Endothelial cell (in vitro differentiated cells): ENCODE measurements at regions not wholly inside any gene's neighbourhood (a gene's known extent, or its start where the extent isn't known, plus 50 kb on each side); places are given as distances from the start of the nearest gene placed in this dataset.

Source experiments
- DNase-seq: peaks from one replicate; pipeline ENCODE4 v3.0.0; 2021; ENCODE audit warnings: low spot score
- H3K27ac Mint-ChIP-seq: one replicate; pipeline ENCODE4 v1.8.0; 2021; ENCODE audit warnings: mixed read lengths, inconsistent platforms; ENCODE audit not compliant: unreplicated experiment
- H3K27me3 Mint-ChIP-seq: one replicate; pipeline ENCODE4 v1.8.0; 2021; ENCODE audit warnings: mild to moderate bottlenecking, moderate library complexity, mixed read lengths, inconsistent platforms; ENCODE audit not compliant: unreplicated experiment
- H3K36me3 Mint-ChIP-seq: one replicate; pipeline ENCODE4 v1.8.0; 2021; ENCODE audit warnings: mild to moderate bottlenecking, low read depth, mixed read lengths, inconsistent platforms; ENCODE audit not compliant: unreplicated experiment
- H3K4me1 Mint-ChIP-seq: one replicate; pipeline ENCODE4 v1.8.0; 2021; ENCODE audit warnings: mild to moderate bottlenecking, mixed read lengths, inconsistent platforms; ENCODE audit not compliant: unreplicated experiment
- H3K4me3 Mint-ChIP-seq: one replicate; pipeline ENCODE4 v1.8.0; 2021; ENCODE audit warnings: mild to moderate bottlenecking, mixed read lengths, inconsistent platforms; ENCODE audit not compliant: unreplicated experiment
- H3K9me3 Mint-ChIP-seq: one replicate; pipeline ENCODE4 v1.8.0; 2021; ENCODE audit warnings: mixed read lengths, inconsistent platforms; ENCODE audit not compliant: unreplicated experiment
- CTCF ChIP-seq: fragments of 200-600 bp; sonication (generic); IDR thresholded peaks from one replicate; pipeline ENCODE4 v1.5.0; 2021; ENCODE audit warnings: antibody characterized with exemption; ENCODE audit not compliant: unreplicated experiment

DNA sequence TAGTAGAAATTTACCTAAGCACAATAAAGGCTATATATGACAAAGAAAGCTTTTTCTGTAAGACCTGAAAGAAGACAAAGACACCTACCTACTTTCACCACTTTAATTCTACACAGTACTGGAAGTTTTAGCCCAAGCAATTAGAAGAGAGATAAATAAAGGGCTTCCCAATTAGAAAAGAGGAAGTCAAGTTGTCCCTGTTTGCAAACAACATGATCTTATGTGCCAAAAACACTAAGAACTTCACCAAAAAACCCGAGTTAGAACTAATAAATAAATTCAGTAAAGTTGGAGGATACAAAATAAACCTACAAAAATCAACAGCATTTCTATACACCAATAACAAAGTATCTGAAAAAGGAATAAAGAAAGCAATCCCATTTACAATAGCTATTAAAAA lies 190.9 kb downstream of the NR2F2 start:
- no peak overlapping the region for H3K27ac Mint-ChIP-seq
- H3K36me3 Mint-ChIP-seq: no peaks in the 10 kb centered on the region
- no peak overlapping the region for H3K4me3 Mint-ChIP-seq
- no peak for TF ChIP-seq CTCF
- no peaks in the 10 kb centered on the region for H3K4me1 Mint-ChIP-seq
- H3K27me3 Mint-ChIP-seq: no peaks in the 10 kb centered on the region
- no peaks in the 10 kb centered on the region for H3K9me3 Mint-ChIP-seq
- DNase-seq: no peak

- H3K4me3 Mint-ChIP-seq: no peak overlapping the region
- no peak for TF ChIP-seq CTCF
- H3K27me3 Mint-ChIP-seq: no peaks in the 10 kb centered on the region
- no peaks in the 10 kb centered on the region for H3K36me3 Mint-ChIP-seq
- H3K9me3 Mint-ChIP-seq: no peaks in the 10 kb centered on the region
- H3K4me1 Mint-ChIP-seq: no peaks in the 10 kb centered on the region
- no peak overlapping the region for H3K27ac Mint-ChIP-seq
- DNase-seq: no peak
These were observed 194.3 kb downstream of the NR2F2 start for GRCh38 chr15:96524676-96525417.

DNA sequence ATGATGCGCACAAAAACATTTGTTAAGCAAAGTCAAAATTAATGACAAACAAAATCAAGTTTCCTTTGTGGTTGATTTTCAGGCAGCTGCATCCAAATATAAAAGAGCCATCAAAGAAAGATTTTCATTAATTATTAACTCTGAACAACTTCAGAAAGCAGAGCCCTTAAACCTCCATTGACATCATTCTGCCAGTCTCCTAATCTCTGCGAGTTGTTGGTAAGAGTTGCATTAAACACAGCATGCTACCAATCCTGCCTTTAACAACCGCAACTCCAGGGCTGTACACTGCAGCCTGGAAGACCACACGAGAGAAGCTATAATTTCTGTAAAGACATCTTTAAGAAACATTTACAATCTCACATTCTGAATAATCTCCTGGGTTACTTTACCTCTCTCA lies 204.6 kb downstream of the NR2F2 start:
- DNase-seq: no peak
- Mint-ChIP-seq H3K36me3 (no peaks in the 10 kb centered on the region), H3K4me3 (no peak overlapping the region), H3K27ac (no peak overlapping the region), H3K27me3 (no peaks in the 10 kb centered on the region), H3K4me1 (no peaks in the 10 kb centered on the region), H3K9me3 (no peaks in the 10 kb centered on the region)
- TF ChIP-seq CTCF: no peak

DNA sequence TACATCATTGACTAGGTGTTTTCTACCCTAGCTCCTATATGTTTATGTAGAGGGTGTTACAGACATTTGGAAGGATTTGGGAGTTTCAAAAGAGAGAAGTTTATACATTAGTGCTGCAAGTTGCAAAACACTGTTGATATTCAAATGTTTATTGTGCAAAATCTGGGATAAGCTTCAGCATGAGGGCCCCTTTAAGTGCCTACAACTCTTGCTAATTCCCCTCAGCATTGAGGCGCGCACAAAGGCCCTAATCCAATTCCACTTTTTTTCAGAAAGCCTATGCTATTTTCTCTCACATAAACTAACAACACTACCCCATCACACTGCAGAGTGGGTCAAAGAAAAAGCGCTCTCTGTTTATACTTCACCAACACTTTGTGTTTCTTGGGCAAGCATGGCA lies 208.0 kb downstream of the NR2F2 start:
- no peaks in the 10 kb centered on the region for H3K36me3 Mint-ChIP-seq
- no peaks in the 10 kb centered on the region for H3K4me1 Mint-ChIP-seq
- no peaks in the 10 kb centered on the region for H3K27me3 Mint-ChIP-seq

More for the DNA sequence above, 208.0 kb downstream of the NR2F2 start:
- H3K27ac Mint-ChIP-seq: no peak overlapping the region
- no peak for DNase-seq
- TF ChIP-seq CTCF: no peak
- H3K9me3 Mint-ChIP-seq: no peaks in the 10 kb centered on the region
- no peak overlapping the region for H3K4me3 Mint-ChIP-seq
